HFFc6 (cell line): ENCODE measurements at regions not wholly inside any gene's neighbourhood (a gene's known extent, or its start where the extent isn't known, plus 50 kb on each side); places are given as distances from the start of the nearest gene placed in this dataset.

Experiments
- DNase-seq: peaks from one replicate; pipeline ENCODE4 v3.0.0-alpha.2; 2018
- H3K27ac Mint-ChIP-seq: 2 replicates; pipeline ENCODE4 v1.8.0; 2020; ENCODE audit warnings: mild to moderate bottlenecking, mixed read lengths
- H3K27me3 Mint-ChIP-seq: 2 replicates; pipeline ENCODE4 v1.8.0; 2021; ENCODE audit warnings: mild to moderate bottlenecking, moderate library complexity, mixed read lengths; ENCODE audit not compliant: insufficient read depth
- H3K36me3 Mint-ChIP-seq: 2 replicates; pipeline ENCODE4 v1.8.0; 2021; ENCODE audit warnings: low read depth, mixed read lengths
- H3K4me1 Mint-ChIP-seq: 2 replicates; pipeline ENCODE4 v1.8.0; 2020; ENCODE audit warnings: low read depth, mixed read lengths
- H3K4me3 Mint-ChIP-seq: 2 replicates; pipeline ENCODE4 v1.8.0; 2020; ENCODE audit warnings: mild to moderate bottlenecking, moderate library complexity, mixed read lengths
- H3K9me3 Mint-ChIP-seq: 2 replicates; pipeline ENCODE4 v1.8.0; 2020; ENCODE audit warnings: mild to moderate bottlenecking, mixed read lengths
- CTCF ChIP-seq: fragments of 200-600 bp; sonication (generic); IDR thresholded peaks from 2 replicates; pipeline ENCODE4 v1.5.0; 2021; ENCODE audit warnings: antibody characterized with exemption, mild to moderate bottlenecking

GRCh38 chr1:221919341-221919740, 177.5 kb upstream of the DUSP10 start:
- Mint-ChIP-seq H3K4me1 (peaks cover 22% of the 10 kb centered on the region), H3K4me3 (no peak overlapping the region), H3K27ac (no peak overlapping the region), H3K36me3 (no peaks in the 10 kb centered on the region), H3K9me3 (no peaks in the 10 kb centered on the region), H3K27me3 (no peaks in the 10 kb centered on the region; the same call in 1 of the 2 replicates)
- no peak for TF ChIP-seq CTCF
- DNase-seq = no peak

- Mint-ChIP-seq H3K4me3 (no peak overlapping the region), H3K27me3 (no peaks in the 10 kb centered on the region; the same call in 1 of the 2 replicates), H3K27ac (no peak overlapping the region), H3K9me3 (no peaks in the 10 kb centered on the region), H3K4me1 (peaks cover 10% of the 10 kb centered on the region), H3K36me3 (no peaks in the 10 kb centered on the region)
- TF ChIP-seq CTCF = no peak
- no peak for DNase-seq
These were observed 174.3 kb upstream of the DUSP10 start for GRCh38 chr1:221916176-221916575.

GRCh38 chr1:221915764-221916163, 173.9 kb upstream of the DUSP10 start:
- DNase-seq = no peak
- Mint-ChIP-seq H3K27ac (no peak overlapping the region), H3K4me3 (no peak overlapping the region), H3K4me1 (peaks cover 6% of the 10 kb centered on the region), H3K36me3 (no peaks in the 10 kb centered on the region), H3K9me3 (no peaks in the 10 kb centered on the region), H3K27me3 (no peaks in the 10 kb centered on the region; the same call in 1 of the 2 replicates)
- TF ChIP-seq CTCF = no peak

- Mint-ChIP-seq H3K4me1 (peaks cover 6% of the 10 kb centered on the region), H3K9me3 (no peaks in the 10 kb centered on the region), H3K27me3 (no peaks in the 10 kb centered on the region; the same call in 1 of the 2 replicates), H3K4me3 (no peak overlapping the region), H3K27ac (no peak overlapping the region), H3K36me3 (no peaks in the 10 kb centered on the region)
- DNase-seq = no peak
- no peak for TF ChIP-seq CTCF
These were observed 171.5 kb upstream of the DUSP10 start for GRCh38 chr1:221913351-221913892.

GRCh38 chr1:221912230-221912629, 170.3 kb upstream of the DUSP10 start:
- no peaks in the 10 kb centered on the region for H3K9me3 Mint-ChIP-seq

More at GRCh38 chr1:221912230-221912629, 170.3 kb upstream of the DUSP10 start:
- no peak for DNase-seq
- Mint-ChIP-seq H3K27ac (no peak overlapping the region), H3K36me3 (no peaks in the 10 kb centered on the region), H3K4me1 (peaks cover 6% of the 10 kb centered on the region), H3K4me3 (no peak overlapping the region), H3K27me3 (no peaks in the 10 kb centered on the region; the same call in 1 of the 2 replicates)
- no peak for TF ChIP-seq CTCF
